HCT116 (cell line): ENCODE measurements at regions not wholly inside any gene's neighbourhood (a gene's known extent, or its start where the extent isn't known, plus 50 kb on each side); places are given as distances from the start of the nearest gene placed in this dataset.

Experiments
- ATAC-seq: fragments of 200-7000 bp; cut with Tn5 transposase; 2 replicates; pipeline ENCODE4 v1.9.1; 2020; ENCODE audit warnings: mild to moderate bottlenecking, moderate library complexity
- BruUV-seq: library from RNA; stranded (reverse); fragments of 400-500 nt; replicated peaks from 2 replicates; lab custom pipeline; 2021; lab: Mats Ljungman, UMichigan
- CTCF ChIA-PET: fragments of 300-600 bp; sonication (Branson Sonifier 250); formaldehyde crosslinking; loops from one replicate; lab custom pipeline; 2021; ENCODE audit warnings: antibody characterized with exemption; lab: Charles Lee
- POLR2A ChIA-PET: fragments of 300-600, 350-600 bp; sonication (Branson Sonifier 250); formaldehyde crosslinking; loops from one replicate; lab custom pipeline; 2021; ENCODE audit warnings: antibody characterized with exemption; lab: Charles Lee
- RAD21 ChIA-PET, 2 experiments: fragments of 300-600 bp; sonication (Branson Sonifier 250); formaldehyde crosslinking; loops; one replicate each; lab custom pipeline; 2023; ENCODE audit warnings: low total read pairs in 2 of 2; ENCODE audit not compliant: uncharacterized antibody in 2 of 2, unreplicated experiment in 2 of 2, low non-redundant PET in 1 of 2; lab: Charles Lee
- DNase-seq: peaks from one replicate; pipeline ENCODE4 v3.0.0-alpha.2; 2010; ENCODE audit warnings: low read depth, low spot score
- H2AFZ ChIP-seq: fragments of 200-600 bp; shearing (Covaris generic), sonication (generic); 2 replicates; pipeline ENCODE4 v1.6.1; 2017; ENCODE audit warnings: low read depth, mixed run types, mixed read lengths, antibody characterized with exemption, low read length; ENCODE audit not compliant: poor library complexity, severe bottlenecking
- H3K27ac ChIP-seq: 2 replicates; pipeline ENCODE4 v1.5.1; 2012; ENCODE audit warnings: low read depth, low read length
- H3K27me3 ChIP-seq: fragments of 200-600 bp; sonication (generic); 2 replicates; pipeline ENCODE4 v1.6.1; 2016; ENCODE audit warnings: mixed run types, low read length, mixed read lengths; ENCODE audit not compliant: insufficient read depth
- H3K36me3 ChIP-seq, 2 experiments: fragments of 200-500 bp in 1 of 2; fragments of 200-600 bp in 1 of 2; sonication (Bioruptor generic) in 1 of 2; sonication (generic) in 1 of 2; 2 replicates each; pipeline versions ENCODE4 v1.5.1 to v1.6.1; 2014 to 2016; ENCODE audit warnings: low read length in 2 of 2, inconsistent platforms in 1 of 2, mixed read lengths in 1 of 2, mixed run types in 1 of 2; ENCODE audit not compliant: insufficient read depth in 2 of 2, control insufficient read depth in 1 of 2
- H3K4me1 ChIP-seq, 2 experiments: fragments of 200-600 bp in 1 of 2; sonication (generic) in 1 of 2; 2 replicates each; pipeline versions ENCODE4 v1.5.1 to v1.6.1; 2012 to 2017; ENCODE audit warnings: low read length in 2 of 2, inconsistent platforms in 1 of 2, mild to moderate bottlenecking in 1 of 2, mixed read lengths in 1 of 2, mixed run types in 1 of 2, moderate library complexity in 1 of 2; ENCODE audit not compliant: insufficient read depth in 2 of 2, control insufficient read depth in 1 of 2
- H3K4me2 ChIP-seq: fragments of 200-600 bp; sonication (generic); 2 replicates; pipeline ENCODE4 v1.6.1; 2017; ENCODE audit warnings: mixed run types, low read length, mixed read lengths
- H3K4me3 ChIP-seq, 2 experiments: fragments of 200-600 bp in 1 of 2; sonication (generic) in 1 of 2; replicated peaks in 1 of 2; 2 replicates each; pipeline ENCODE4 v1.5.1; 2011 to 2016; ENCODE audit warnings: low read length in 2 of 2, control low read depth in 1 of 2, low read depth in 1 of 2, mild to moderate bottlenecking in 1 of 2, mixed read lengths in 1 of 2, mixed run types in 1 of 2
- H3K79me2 ChIP-seq: fragments of 200-600 bp; sonication (generic); 2 replicates; pipeline ENCODE4 v1.6.1; 2017; ENCODE audit warnings: mild to moderate bottlenecking, mixed run types, low read length, moderate library complexity, mixed read lengths; ENCODE audit not compliant: insufficient read depth
- H3K9ac ChIP-seq: fragments of 200-600 bp; sonication (generic); 2 replicates; pipeline ENCODE4 v1.6.1; 2016; ENCODE audit warnings: low read length, mixed read lengths
- H3K9me2 ChIP-seq: fragments of 200-600 bp; sonication (generic), shearing (Covaris generic); 2 replicates; pipeline ENCODE4 v1.6.1; 2017; ENCODE audit warnings: mixed run types, mild to moderate bottlenecking, moderate library complexity; ENCODE audit not compliant: insufficient read depth
- H3K9me3 ChIP-seq, 2 experiments: fragments of 200-500 bp in 1 of 2; fragments of 200-600 bp in 1 of 2; sonication (Bioruptor generic) in 1 of 2; sonication (generic) in 1 of 2; 2 replicates each; pipeline ENCODE4 v1.6.1; 2014 to 2017; ENCODE audit warnings: low read length in 2 of 2, mixed read lengths in 2 of 2, inconsistent platforms in 1 of 2, low read depth in 1 of 2, mild to moderate bottlenecking in 1 of 2, mixed run types in 1 of 2, moderate library complexity in 1 of 2; ENCODE audit not compliant: control insufficient read depth in 1 of 2, insufficient read depth in 1 of 2
- H4K20me1 ChIP-seq: fragments of 200-600 bp; sonication (generic), shearing (Covaris generic); 2 replicates; pipeline ENCODE4 v1.6.1; 2017; ENCODE audit warnings: mixed run types, mild to moderate bottlenecking, moderate library complexity; ENCODE audit not compliant: insufficient read depth
- EGR1 ChIP-seq: IDR thresholded peaks from 2 replicates; pipeline ENCODE4 v1.6.1; 2012; ENCODE audit warnings: low read depth
- JUND ChIP-seq: IDR thresholded peaks from 2 replicates; pipeline ENCODE4 v1.6.1; 2012
- POLR2AphosphoS5 ChIP-seq: IDR thresholded peaks from 2 replicates; pipeline ENCODE4 v1.6.1; 2011; ENCODE audit warnings: mild to moderate bottlenecking, low read depth, low read length, moderate library complexity
- RAD21 ChIP-seq: IDR thresholded peaks from 2 replicates; pipeline ENCODE4 v1.6.1; 2012; ENCODE audit warnings: low read depth, mild to moderate bottlenecking
- SIN3A ChIP-seq: IDR thresholded peaks from 2 replicates; pipeline ENCODE4 v1.6.1; 2012; ENCODE audit warnings: low read depth
- SP1 ChIP-seq: IDR thresholded peaks from 2 replicates; pipeline ENCODE4 v1.6.1; 2012; ENCODE audit warnings: low read depth
- SRF ChIP-seq: IDR thresholded peaks from 2 replicates; pipeline ENCODE4 v1.6.1; 2012; ENCODE audit warnings: low read depth
- TCF7L2 ChIP-seq: IDR thresholded peaks from 2 replicates; pipeline ENCODE4 v1.7.0; 2011; ENCODE audit warnings: borderline replicate concordance, inconsistent platforms; ENCODE audit not compliant: insufficient read depth, insufficient read length; ENCODE audit errors: extremely low read depth
- intact Hi-C: fragments of 100-400 bp; cut with micrococcal nuclease; formaldehyde crosslinking; loops from 2 replicates; pipeline ENCODE4 v1.10.0; 2022
- TF ChIP-seq, protein P1 (sequence below), 3 experiments: fragments of 200-600 bp in 1 of 3; sonication (generic) in 1 of 3; IDR thresholded peaks in 2 of 3; conservative IDR thresholded peaks in 1 of 3; 2 replicates each; pipeline ENCODE4 v1.5.1; 2012 to 2017; ENCODE audit warnings: low read depth in 2 of 3, low read length in 2 of 3, antibody characterized with exemption in 1 of 3, borderline replicate concordance in 1 of 3, control low read depth in 1 of 3, mild to moderate bottlenecking in 1 of 3, mixed read lengths in 1 of 3, mixed run types in 1 of 3, moderate library complexity in 1 of 3; ENCODE audit not compliant: insufficient read depth in 1 of 3
- TF ChIP-seq, protein P2 (sequence below): IDR thresholded peaks from 2 replicates; pipeline ENCODE4 v1.6.1; 2012; ENCODE audit warnings: low read depth

DNA sequence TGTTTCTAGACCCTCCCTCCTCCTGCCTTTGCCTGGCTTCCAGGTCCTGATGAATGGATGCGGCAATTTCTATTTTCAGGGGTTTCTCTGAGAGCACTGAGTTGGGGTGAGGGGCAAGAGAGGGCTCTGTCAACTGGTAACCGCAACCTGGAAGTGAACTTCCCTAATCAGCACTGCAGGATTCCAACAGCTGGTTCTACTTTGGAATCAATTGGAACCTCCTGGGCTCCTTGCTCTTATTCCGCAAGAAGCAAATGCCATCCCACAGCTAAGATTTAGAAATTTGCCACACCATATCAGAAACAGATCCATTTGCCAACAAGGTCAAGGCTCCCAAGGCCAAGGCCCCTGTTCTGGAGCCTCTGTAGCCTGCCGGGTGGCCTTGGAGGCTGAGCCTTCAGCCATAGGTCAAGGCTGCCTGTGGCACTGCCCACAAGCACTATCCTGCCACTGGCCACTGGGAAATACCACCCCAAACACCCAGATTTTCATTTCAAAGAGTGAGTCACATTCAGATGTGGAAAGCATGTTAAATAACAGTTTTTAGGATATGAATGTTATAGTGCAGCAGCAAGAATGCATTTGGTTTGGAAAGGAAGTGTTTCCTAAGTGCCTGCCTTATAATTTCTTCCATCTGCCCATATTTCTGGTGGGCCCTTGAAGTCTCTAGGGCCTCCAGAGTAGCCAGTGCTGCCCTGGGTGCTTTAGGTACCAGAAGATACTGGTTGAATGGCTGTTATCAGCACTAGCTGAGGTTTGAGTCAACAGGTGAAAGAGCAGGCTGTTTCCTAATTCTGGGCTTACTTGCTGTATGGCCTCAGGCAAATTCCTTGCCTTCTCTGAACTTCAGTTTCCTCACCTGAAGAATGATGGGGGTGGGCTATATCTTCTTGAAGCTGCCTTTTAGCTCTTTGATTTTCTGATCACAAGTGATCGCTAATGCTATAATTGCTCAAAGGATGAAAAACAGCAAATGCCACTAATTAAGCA is 56.3 kb upstream of the JUN start:
- no peak; the same call in 1 of the 2 replicates for ATAC-seq
- H3K9me3 ChIP-seq: no peaks in the 10 kb centered on the region
- H3K36me3 ChIP-seq: no peaks in the 10 kb centered on the region
- H3K9me2 ChIP-seq: no peaks in the 10 kb centered on the region
- TF ChIP-seq SP1 (no peak), SRF (no peak), EGR1 (no peak), RAD21 (no peak), TCF7L2 (no peak), SIN3A (no peak), POLR2AphosphoS5 (no peak), JUND (no peak)
- TF ChIP-seq, protein P1, sequence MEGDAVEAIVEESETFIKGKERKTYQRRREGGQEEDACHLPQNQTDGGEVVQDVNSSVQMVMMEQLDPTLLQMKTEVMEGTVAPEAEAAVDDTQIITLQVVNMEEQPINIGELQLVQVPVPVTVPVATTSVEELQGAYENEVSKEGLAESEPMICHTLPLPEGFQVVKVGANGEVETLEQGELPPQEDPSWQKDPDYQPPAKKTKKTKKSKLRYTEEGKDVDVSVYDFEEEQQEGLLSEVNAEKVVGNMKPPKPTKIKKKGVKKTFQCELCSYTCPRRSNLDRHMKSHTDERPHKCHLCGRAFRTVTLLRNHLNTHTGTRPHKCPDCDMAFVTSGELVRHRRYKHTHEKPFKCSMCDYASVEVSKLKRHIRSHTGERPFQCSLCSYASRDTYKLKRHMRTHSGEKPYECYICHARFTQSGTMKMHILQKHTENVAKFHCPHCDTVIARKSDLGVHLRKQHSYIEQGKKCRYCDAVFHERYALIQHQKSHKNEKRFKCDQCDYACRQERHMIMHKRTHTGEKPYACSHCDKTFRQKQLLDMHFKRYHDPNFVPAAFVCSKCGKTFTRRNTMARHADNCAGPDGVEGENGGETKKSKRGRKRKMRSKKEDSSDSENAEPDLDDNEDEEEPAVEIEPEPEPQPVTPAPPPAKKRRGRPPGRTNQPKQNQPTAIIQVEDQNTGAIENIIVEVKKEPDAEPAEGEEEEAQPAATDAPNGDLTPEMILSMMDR (IDR thresholded peaks at IDR 0.05 in 2 of 3, conservative IDR thresholded peaks at IDR 0.05 in 1 of 3; ENCODE audit: borderline replicate concordance in 1 of 3, insufficient read depth in 1 of 3, low read depth in 2 of 3, low read length in 2 of 3): no peak
- TF ChIP-seq, protein P2, sequence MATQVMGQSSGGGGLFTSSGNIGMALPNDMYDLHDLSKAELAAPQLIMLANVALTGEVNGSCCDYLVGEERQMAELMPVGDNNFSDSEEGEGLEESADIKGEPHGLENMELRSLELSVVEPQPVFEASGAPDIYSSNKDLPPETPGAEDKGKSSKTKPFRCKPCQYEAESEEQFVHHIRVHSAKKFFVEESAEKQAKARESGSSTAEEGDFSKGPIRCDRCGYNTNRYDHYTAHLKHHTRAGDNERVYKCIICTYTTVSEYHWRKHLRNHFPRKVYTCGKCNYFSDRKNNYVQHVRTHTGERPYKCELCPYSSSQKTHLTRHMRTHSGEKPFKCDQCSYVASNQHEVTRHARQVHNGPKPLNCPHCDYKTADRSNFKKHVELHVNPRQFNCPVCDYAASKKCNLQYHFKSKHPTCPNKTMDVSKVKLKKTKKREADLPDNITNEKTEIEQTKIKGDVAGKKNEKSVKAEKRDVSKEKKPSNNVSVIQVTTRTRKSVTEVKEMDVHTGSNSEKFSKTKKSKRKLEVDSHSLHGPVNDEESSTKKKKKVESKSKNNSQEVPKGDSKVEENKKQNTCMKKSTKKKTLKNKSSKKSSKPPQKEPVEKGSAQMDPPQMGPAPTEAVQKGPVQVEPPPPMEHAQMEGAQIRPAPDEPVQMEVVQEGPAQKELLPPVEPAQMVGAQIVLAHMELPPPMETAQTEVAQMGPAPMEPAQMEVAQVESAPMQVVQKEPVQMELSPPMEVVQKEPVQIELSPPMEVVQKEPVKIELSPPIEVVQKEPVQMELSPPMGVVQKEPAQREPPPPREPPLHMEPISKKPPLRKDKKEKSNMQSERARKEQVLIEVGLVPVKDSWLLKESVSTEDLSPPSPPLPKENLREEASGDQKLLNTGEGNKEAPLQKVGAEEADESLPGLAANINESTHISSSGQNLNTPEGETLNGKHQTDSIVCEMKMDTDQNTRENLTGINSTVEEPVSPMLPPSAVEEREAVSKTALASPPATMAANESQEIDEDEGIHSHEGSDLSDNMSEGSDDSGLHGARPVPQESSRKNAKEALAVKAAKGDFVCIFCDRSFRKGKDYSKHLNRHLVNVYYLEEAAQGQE: no peak
- H3K4me1 ChIP-seq: 0 out of 4 replicates have a peak, but pooled peaks cover 0 to 5% of the 10 kb centered on the region in 2 experiments
- H4K20me1 ChIP-seq: no peaks in the 10 kb centered on the region
- no peak overlapping the region for H3K4me2 ChIP-seq
- CTCF ChIA-PET: interaction anchor here (1.3 kb wide), 1 partner anchor 9 kb away, joined by 3 read pairs; no protein-coding TSS in a partner anchor
- intact Hi-C loops: no loop called here
- no peak overlapping the region for H3K27ac ChIP-seq
- no peaks in the 10 kb centered on the region for H3K27me3 ChIP-seq
- no peak for DNase-seq
- no TSS peak for BruUV-seq
- RAD21 ChIA-PET: no interaction called here
- POLR2A ChIA-PET: no interaction called here
- H3K4me3 ChIP-seq: no peak overlapping the region
- no peak overlapping the region for H2AFZ ChIP-seq
- no peak overlapping the region for H3K9ac ChIP-seq
- H3K79me2 ChIP-seq: no peaks in the 10 kb centered on the region
